Chondrocyte (in vitro differentiated cells): ENCODE measurements at regions not wholly inside any gene's neighbourhood (a gene's known extent, or its start where the extent isn't known, plus 50 kb on each side); places are given as distances from the start of the nearest gene placed in this dataset.

ENCODE experiments used
- DNase-seq: peaks from one replicate; pipeline ENCODE4 v3.0.0; 2021; ENCODE audit warnings: mixed read lengths, low spot score
- H3K27ac Mint-ChIP-seq: one replicate; pipeline ENCODE4 v1.8.0; 2021; ENCODE audit warnings: mild to moderate bottlenecking, moderate library complexity, mixed read lengths; ENCODE audit not compliant: unreplicated experiment
- H3K27me3 Mint-ChIP-seq: 2 replicates; pipeline ENCODE4 v1.8.0; 2021; ENCODE audit warnings: low read depth, mixed read lengths
- H3K36me3 Mint-ChIP-seq: 2 replicates; pipeline ENCODE4 v1.8.0; 2021; ENCODE audit warnings: low read depth, mixed read lengths
- H3K4me1 Mint-ChIP-seq: 2 replicates; pipeline ENCODE4 v1.8.0; 2021; ENCODE audit warnings: low read depth, mild to moderate bottlenecking, mixed read lengths
- H3K4me3 Mint-ChIP-seq: one replicate; pipeline ENCODE4 v1.8.0; 2021; ENCODE audit warnings: mild to moderate bottlenecking, moderate library complexity, mixed read lengths; ENCODE audit not compliant: unreplicated experiment
- H3K9me3 Mint-ChIP-seq: 2 replicates; pipeline ENCODE4 v1.8.0; 2021; ENCODE audit warnings: low read depth, mixed read lengths
- CTCF ChIP-seq: fragments of 200-600 bp; sonication (generic); IDR thresholded peaks from 2 replicates; pipeline ENCODE4 v1.5.0; 2021; ENCODE audit warnings: antibody characterized with exemption, mild to moderate bottlenecking, moderate library complexity

GRCh38 chr10:128734161-128734560 lies 607.9 kb upstream of the MKI67 start:
- TF ChIP-seq CTCF, result no peak
- Mint-ChIP-seq H3K27ac (no peak overlapping the region), H3K4me1 (no peaks in the 10 kb centered on the region), H3K4me3 (no peak overlapping the region), H3K36me3 (no peaks in the 10 kb centered on the region), H3K9me3 (no peaks in the 10 kb centered on the region), H3K27me3 (peaks cover 2% of the 10 kb centered on the region)
- DNase-seq, result no peak

- Mint-ChIP-seq H3K4me1 (no peaks in the 10 kb centered on the region), H3K27me3 (peaks cover 2% of the 10 kb centered on the region), H3K27ac (no peak overlapping the region), H3K36me3 (no peaks in the 10 kb centered on the region), H3K4me3 (no peak overlapping the region), H3K9me3 (no peaks in the 10 kb centered on the region)
- no peak for TF ChIP-seq CTCF
- DNase-seq, result no peak
These were observed 608.5 kb upstream of the MKI67 start for GRCh38 chr10:128734734-128735133.

GRCh38 chr10:128735996-128736395 lies 609.8 kb upstream of the MKI67 start:
- Mint-ChIP-seq H3K36me3 (no peaks in the 10 kb centered on the region), H3K9me3 (no peaks in the 10 kb centered on the region)

GRCh38 chr10:128738386-128738915 lies 612.2 kb upstream of the MKI67 start:
- Mint-ChIP-seq H3K4me1 (no peaks in the 10 kb centered on the region), H3K27me3 (peaks cover 5% of the 10 kb centered on the region), H3K36me3 (no peaks in the 10 kb centered on the region), H3K27ac (no peak overlapping the region), H3K9me3 (no peaks in the 10 kb centered on the region), H3K4me3 (no peak overlapping the region)
- no peak for DNase-seq
- no peak for TF ChIP-seq CTCF

More at GRCh38 chr10:128735996-128736395, 609.8 kb upstream of the MKI67 start:
- Mint-ChIP-seq H3K4me1 (no peaks in the 10 kb centered on the region), H3K27ac (no peak overlapping the region), H3K27me3 (peaks cover 2% of the 10 kb centered on the region), H3K4me3 (no peak overlapping the region)
- no peak for DNase-seq
- no peak for TF ChIP-seq CTCF

GRCh38 chr10:128739930-128740329 lies 613.7 kb upstream of the MKI67 start:
- Mint-ChIP-seq H3K36me3 (no peaks in the 10 kb centered on the region), H3K9me3 (no peaks in the 10 kb centered on the region), H3K4me1 (no peaks in the 10 kb centered on the region), H3K27ac (no peak overlapping the region), H3K27me3 (peaks cover 5% of the 10 kb centered on the region), H3K4me3 (no peak overlapping the region)
- no peak for TF ChIP-seq CTCF
- DNase-seq, result no peak
